EL (cell line): ENCODE measurements at regions not wholly inside any gene's neighbourhood (a gene's known extent, or its start where the extent isn't known, plus 50 kb on each side); places are given as distances from the start of the nearest gene placed in this dataset.

ENCODE experiments used
- DNase-seq: peaks from one replicate; pipeline ENCODE4 v3.0.0-alpha.2; 2016

- no peak for DNase-seq
Observed at GRCh38 chr9:89655990-89656657, 51.3 kb downstream of the GADD45G start.

- no peak for DNase-seq
Observed at GRCh38 chr9:89657295-89657694, 52.5 kb downstream of the GADD45G start.

GRCh38 chr9:89657765-89658164, 53.0 kb downstream of the GADD45G start:
- no peak for DNase-seq

- DNase-seq: no peak
Observed at GRCh38 chr9:89658401-89658800, 53.6 kb downstream of the GADD45G start.

- DNase-seq: no peak
Observed at GRCh38 chr9:89658931-89659330, 54.1 kb downstream of the GADD45G start.

- DNase-seq: no peak
Observed at GRCh38 chr9:89659473-89659872, 54.7 kb downstream of the GADD45G start.

- no peak for DNase-seq
Observed at GRCh38 chr9:89659891-89660685, 55.3 kb downstream of the GADD45G start.

GRCh38 chr9:89661391-89661949, 56.7 kb downstream of the GADD45G start:
- no peak for DNase-seq

- peak; percentile 78 for DNase-seq
Observed at GRCh38 chr9:89661956-89662717, 57.3 kb downstream of the GADD45G start.

GRCh38 chr9:89662718-89663613, 58.2 kb downstream of the GADD45G start:
- no peak for DNase-seq

- no peak for DNase-seq
Observed at GRCh38 chr9:89663614-89663970, 58.8 kb downstream of the GADD45G start.

GRCh38 chr9:89664010-89664409, 59.2 kb downstream of the GADD45G start:
- no peak for DNase-seq

- DNase-seq: no peak
Observed at GRCh38 chr9:89664896-89665329, 60.1 kb downstream of the GADD45G start.

GRCh38 chr9:89666364-89666763, 61.6 kb downstream of the GADD45G start:
- no peak for DNase-seq

- no peak for DNase-seq
Observed at GRCh38 chr9:89666950-89667349, 62.1 kb downstream of the GADD45G start.

- DNase-seq: no peak
Observed at GRCh38 chr9:89667726-89668125, 62.9 kb downstream of the GADD45G start.

GRCh38 chr9:89668216-89668865, 63.5 kb downstream of the GADD45G start:
- DNase-seq: no peak

- no peak for DNase-seq
Observed at GRCh38 chr9:89668866-89669246, 64.0 kb downstream of the GADD45G start.

- DNase-seq: no peak
Observed at GRCh38 chr9:89669361-89669842, 64.6 kb downstream of the GADD45G start.

GRCh38 chr9:89670114-89670513, 65.3 kb downstream of the GADD45G start:
- DNase-seq: no peak

GRCh38 chr9:89670801-89671434, 66.1 kb downstream of the GADD45G start:
- no peak for DNase-seq
